DMS 273 (cell line): ENCODE measurements at regions not wholly inside any gene's neighbourhood (a gene's known extent, or its start where the extent isn't known, plus 50 kb on each side); places are given as distances from the start of the nearest gene placed in this dataset.

Experiments
- DNase-seq: peaks from one replicate; lab custom pipeline; 2025; ENCODE audit not compliant: unreplicated experiment; lab: John Stamatoyannopoulos, UW

- DNase-seq: no peak
Observed at GRCh38 chr1:115233598-115233997, 104.5 kb downstream of the NGF start.

- DNase-seq: no peak
Observed at GRCh38 chr1:115230281-115230680, 107.8 kb downstream of the NGF start.

GRCh38 chr1:115229016-115229415, 109.0 kb downstream of the NGF start:
- no peak for DNase-seq

GRCh38 chr1:115228191-115228590, 109.9 kb downstream of the NGF start:
- DNase-seq: no peak

- no peak for DNase-seq
Observed at GRCh38 chr1:115227346-115228082, 110.5 kb downstream of the NGF start.

- no peak for DNase-seq
Observed at GRCh38 chr1:115225993-115226685, 111.9 kb downstream of the NGF start.

GRCh38 chr1:115224636-115225035, 113.4 kb downstream of the NGF start:
- DNase-seq: no peak

GRCh38 chr1:115222616-115223402, 115.2 kb downstream of the NGF start:
- DNase-seq: no peak

- no peak for DNase-seq
Observed at GRCh38 chr1:115220340-115221270, 117.4 kb downstream of the NGF start.

GRCh38 chr1:115219927-115220326, 118.1 kb downstream of the NGF start:
- DNase-seq: no peak

- DNase-seq: no peak
Observed at GRCh38 chr1:115218699-115219098, 119.3 kb downstream of the NGF start.

GRCh38 chr1:115218034-115218405, 120.0 kb downstream of the NGF start:
- DNase-seq: peak; percentile 10

- no peak for DNase-seq
Observed at GRCh38 chr1:115217150-115218033, 120.7 kb downstream of the NGF start.

GRCh38 chr1:115215703-115216521, 122.1 kb downstream of the NGF start:
- DNase-seq: no peak

- DNase-seq: no peak
Observed at GRCh38 chr1:115215110-115215509, 122.9 kb downstream of the NGF start.

- DNase-seq: no peak
Observed at GRCh38 chr1:115214098-115214497, 124.0 kb downstream of the NGF start.

- no peak for DNase-seq
Observed at GRCh38 chr1:115213130-115213529, 123.8 kb upstream of the TSPAN2 start.

- DNase-seq: no peak
Observed at GRCh38 chr1:115211071-115211745, 121.9 kb upstream of the TSPAN2 start.
